ENCODE measurements at regions not wholly inside any gene's neighbourhood (a gene's known extent, or its start where the extent isn't known, plus 50 kb on each side); places are given as distances from the start of the nearest gene placed in this dataset.

DNA sequence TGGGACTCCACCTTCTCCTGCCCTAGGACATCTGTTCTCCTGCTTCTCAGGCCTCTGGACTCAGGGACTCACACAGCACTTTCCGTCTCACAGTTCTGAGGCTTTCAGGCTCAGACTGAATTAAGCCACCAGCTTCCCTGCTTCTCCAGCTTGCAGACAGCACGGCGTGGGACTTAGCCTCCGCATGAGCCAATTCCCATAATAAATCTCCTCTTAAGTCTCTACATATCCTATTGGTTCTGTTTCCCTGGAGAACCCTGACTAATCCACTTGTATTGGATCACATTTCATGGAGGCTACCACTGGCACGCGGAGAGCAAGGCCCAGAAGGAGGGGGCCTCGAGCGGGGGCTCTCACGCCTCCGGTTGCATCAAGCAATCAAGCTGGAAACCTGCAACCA lies 1313.6 kb downstream of the TBC1D22A start:
- TF ChIP-seq, protein P1, sequence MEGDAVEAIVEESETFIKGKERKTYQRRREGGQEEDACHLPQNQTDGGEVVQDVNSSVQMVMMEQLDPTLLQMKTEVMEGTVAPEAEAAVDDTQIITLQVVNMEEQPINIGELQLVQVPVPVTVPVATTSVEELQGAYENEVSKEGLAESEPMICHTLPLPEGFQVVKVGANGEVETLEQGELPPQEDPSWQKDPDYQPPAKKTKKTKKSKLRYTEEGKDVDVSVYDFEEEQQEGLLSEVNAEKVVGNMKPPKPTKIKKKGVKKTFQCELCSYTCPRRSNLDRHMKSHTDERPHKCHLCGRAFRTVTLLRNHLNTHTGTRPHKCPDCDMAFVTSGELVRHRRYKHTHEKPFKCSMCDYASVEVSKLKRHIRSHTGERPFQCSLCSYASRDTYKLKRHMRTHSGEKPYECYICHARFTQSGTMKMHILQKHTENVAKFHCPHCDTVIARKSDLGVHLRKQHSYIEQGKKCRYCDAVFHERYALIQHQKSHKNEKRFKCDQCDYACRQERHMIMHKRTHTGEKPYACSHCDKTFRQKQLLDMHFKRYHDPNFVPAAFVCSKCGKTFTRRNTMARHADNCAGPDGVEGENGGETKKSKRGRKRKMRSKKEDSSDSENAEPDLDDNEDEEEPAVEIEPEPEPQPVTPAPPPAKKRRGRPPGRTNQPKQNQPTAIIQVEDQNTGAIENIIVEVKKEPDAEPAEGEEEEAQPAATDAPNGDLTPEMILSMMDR (IDR thresholded peaks at IDR 0.05; ENCODE audit: insufficient read depth, low read length, poor library complexity, severe bottlenecking), result no peak
- TF ChIP-seq EZH2phosphoT487 (conservative IDR thresholded peaks at IDR 0.05; ENCODE audit: low read length), result no peak
